ENCODE measurements at regions not wholly inside any gene's neighbourhood (a gene's known extent, or its start where the extent isn't known, plus 50 kb on each side); places are given as distances from the start of the nearest gene placed in this dataset.

DNA sequence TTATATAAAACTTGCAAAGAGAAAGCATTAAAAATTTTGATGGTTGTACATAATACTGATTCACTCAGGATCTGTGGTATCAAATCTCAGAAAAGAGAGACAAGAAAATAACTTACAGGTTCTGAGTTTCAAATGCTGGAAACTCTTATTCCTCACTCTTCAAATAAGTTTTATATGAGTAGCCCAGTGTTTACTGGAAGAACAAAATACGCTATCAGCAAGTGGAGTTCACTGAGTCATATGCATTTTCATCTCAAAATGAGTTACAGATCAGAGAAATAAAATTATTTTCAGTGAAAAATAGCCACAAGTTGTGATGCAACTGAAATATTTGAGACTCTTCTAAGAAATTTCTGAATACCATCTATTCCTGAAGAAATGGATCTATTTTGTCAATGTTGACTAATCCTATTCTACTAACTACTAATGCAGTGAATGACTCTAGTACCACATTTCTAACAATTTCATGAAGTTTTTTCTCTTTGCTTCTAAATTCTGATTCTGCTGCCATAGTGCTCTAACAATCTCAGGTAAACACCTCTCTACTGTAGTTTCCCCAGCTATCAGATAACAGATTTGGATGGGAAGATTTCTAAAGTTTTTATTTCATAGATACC is 391.7 kb downstream of the ZEB2 start:
- Mint-ChIP-seq H3K9me3 (no peaks in the 10 kb centered on the region), H3K27me3 (ENCODE audit: low read depth) (no peaks in the 10 kb centered on the region), H3K4me1 (no peaks in the 10 kb centered on the region), H3K27ac (ENCODE audit: unreplicated experiment) (no peak overlapping the region), H3K36me3 (ENCODE audit: low read depth) (no peaks in the 10 kb centered on the region), H3K4me3 (no peak overlapping the region)
- no peak for DNase-seq (ENCODE audit: low read depth, low spot score)
- TF ChIP-seq, protein P1, sequence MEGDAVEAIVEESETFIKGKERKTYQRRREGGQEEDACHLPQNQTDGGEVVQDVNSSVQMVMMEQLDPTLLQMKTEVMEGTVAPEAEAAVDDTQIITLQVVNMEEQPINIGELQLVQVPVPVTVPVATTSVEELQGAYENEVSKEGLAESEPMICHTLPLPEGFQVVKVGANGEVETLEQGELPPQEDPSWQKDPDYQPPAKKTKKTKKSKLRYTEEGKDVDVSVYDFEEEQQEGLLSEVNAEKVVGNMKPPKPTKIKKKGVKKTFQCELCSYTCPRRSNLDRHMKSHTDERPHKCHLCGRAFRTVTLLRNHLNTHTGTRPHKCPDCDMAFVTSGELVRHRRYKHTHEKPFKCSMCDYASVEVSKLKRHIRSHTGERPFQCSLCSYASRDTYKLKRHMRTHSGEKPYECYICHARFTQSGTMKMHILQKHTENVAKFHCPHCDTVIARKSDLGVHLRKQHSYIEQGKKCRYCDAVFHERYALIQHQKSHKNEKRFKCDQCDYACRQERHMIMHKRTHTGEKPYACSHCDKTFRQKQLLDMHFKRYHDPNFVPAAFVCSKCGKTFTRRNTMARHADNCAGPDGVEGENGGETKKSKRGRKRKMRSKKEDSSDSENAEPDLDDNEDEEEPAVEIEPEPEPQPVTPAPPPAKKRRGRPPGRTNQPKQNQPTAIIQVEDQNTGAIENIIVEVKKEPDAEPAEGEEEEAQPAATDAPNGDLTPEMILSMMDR (conservative IDR thresholded peaks at IDR 0.05): no peak

DNA sequence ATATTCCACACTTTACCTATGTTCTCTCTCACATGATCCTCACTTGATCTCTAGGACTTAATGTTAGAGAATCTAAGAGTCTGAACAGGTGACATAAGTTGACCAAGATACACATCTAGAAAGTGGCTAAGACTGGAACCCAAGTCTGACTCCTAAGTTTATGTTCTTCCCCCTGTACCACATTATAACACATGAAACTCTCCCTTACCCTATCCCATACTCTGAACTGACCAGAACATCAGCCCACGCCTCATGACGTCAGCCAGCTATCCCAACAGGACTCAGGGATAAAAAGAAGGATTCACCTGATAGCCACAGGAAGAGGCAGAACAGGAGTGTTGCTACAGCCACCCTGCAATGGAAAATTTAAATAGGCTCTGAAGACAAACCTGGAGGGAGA is 392.2 kb downstream of the ZEB2 start:
- Mint-ChIP-seq H3K27ac (ENCODE audit: unreplicated experiment) (no peak overlapping the region), H3K27me3 (ENCODE audit: low read depth) (no peaks in the 10 kb centered on the region), H3K4me3 (no peak overlapping the region), H3K36me3 (ENCODE audit: low read depth) (no peaks in the 10 kb centered on the region), H3K4me1 (no peaks in the 10 kb centered on the region), H3K9me3 (no peaks in the 10 kb centered on the region)
- DNase-seq (ENCODE audit: low read depth, low spot score): no peak
- TF ChIP-seq, protein P1 (conservative IDR thresholded peaks at IDR 0.05): no peak

DNA sequence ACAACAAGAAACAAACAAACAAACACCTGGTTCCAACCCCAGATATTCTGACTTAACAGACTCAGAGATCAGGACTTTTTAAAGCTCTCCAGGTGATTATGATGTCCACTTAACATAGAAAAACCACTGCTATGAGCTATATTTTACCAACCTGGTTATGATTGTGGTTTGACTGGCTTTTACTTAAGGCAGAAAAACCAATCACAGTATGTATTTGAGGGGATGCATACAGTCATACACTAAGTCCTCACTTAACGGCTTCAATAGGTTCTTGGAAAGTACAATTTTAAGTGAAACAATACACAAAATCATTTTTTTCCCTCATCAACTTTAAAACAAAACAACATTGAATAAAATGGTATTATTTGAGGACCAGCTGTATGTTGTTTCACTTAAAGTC is 393.6 kb downstream of the ZEB2 start:
- H3K27me3 Mint-ChIP-seq (ENCODE audit: low read depth): no peaks in the 10 kb centered on the region
- no peaks in the 10 kb centered on the region for H3K4me1 Mint-ChIP-seq
- H3K27ac Mint-ChIP-seq (ENCODE audit: unreplicated experiment): no peak overlapping the region
- TF ChIP-seq, protein P1 (conservative IDR thresholded peaks at IDR 0.05): no peak
- H3K36me3 Mint-ChIP-seq (ENCODE audit: low read depth): no peaks in the 10 kb centered on the region
- no peak for DNase-seq (ENCODE audit: low read depth, low spot score)
- no peak overlapping the region for H3K4me3 Mint-ChIP-seq
- H3K9me3 Mint-ChIP-seq: no peaks in the 10 kb centered on the region

DNA sequence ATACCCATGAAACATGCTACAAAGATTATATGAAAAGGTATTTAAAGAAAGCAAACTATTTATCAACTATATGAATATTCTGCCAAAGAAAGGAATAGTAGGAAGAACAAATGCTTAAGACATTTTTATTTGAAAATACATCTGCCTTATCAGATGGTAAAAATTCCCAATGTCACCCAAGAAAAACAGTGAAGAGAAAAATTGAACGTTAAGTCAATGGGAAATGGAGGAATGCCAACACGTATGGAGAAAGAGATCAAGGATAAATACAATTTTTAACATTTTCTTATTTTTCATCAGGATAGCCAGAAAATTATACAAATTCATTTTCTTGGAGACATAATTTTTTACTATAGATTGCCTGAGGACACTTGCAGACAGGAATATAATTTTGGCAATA is 394.2 kb downstream of the ZEB2 start:
- DNase-seq (ENCODE audit: low read depth, low spot score): no peak
- no peaks in the 10 kb centered on the region for H3K36me3 Mint-ChIP-seq (ENCODE audit: low read depth)
- H3K9me3 Mint-ChIP-seq: no peaks in the 10 kb centered on the region
- no peaks in the 10 kb centered on the region for H3K27me3 Mint-ChIP-seq (ENCODE audit: low read depth)
- H3K4me3 Mint-ChIP-seq: no peak overlapping the region
- TF ChIP-seq, protein P1 (conservative IDR thresholded peaks at IDR 0.05): no peak
- no peak overlapping the region for H3K27ac Mint-ChIP-seq (ENCODE audit: unreplicated experiment)
- H3K4me1 Mint-ChIP-seq: no peaks in the 10 kb centered on the region

DNA sequence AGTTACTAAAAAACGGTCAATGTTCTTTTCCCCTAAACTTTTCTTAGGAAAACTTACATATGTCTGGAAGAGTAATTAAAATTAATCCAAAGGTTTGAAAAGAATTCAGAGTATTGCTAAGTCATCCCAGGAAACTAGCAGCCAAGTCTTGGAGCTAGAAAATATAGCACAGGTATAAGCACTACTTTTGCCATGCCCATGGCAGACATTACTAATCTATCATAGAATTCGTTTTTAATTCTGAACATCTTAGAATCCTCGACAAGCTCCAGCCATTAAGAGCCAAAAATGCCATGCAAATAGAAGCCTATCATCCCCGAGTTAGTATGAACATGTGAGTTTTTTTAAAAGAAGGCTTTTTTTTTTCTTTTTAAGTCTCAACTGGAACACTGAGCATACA is 395.0 kb downstream of the ZEB2 start:
- peaks cover 2% of the 10 kb centered on the region for H3K9me3 Mint-ChIP-seq
- H3K27me3 Mint-ChIP-seq (ENCODE audit: low read depth): no peaks in the 10 kb centered on the region
- TF ChIP-seq, protein P1 (conservative IDR thresholded peaks at IDR 0.05): no peak
- DNase-seq (ENCODE audit: low read depth, low spot score): no peak
- no peaks in the 10 kb centered on the region for H3K4me1 Mint-ChIP-seq
- no peaks in the 10 kb centered on the region for H3K36me3 Mint-ChIP-seq (ENCODE audit: low read depth)
- H3K4me3 Mint-ChIP-seq: no peak overlapping the region
- no peak overlapping the region for H3K27ac Mint-ChIP-seq (ENCODE audit: unreplicated experiment)

Measured in neural crest cell (in vitro differentiated cells).